ENCODE measurements at regions not wholly inside any gene's neighbourhood (a gene's known extent, or its start where the extent isn't known, plus 50 kb on each side); places are given as distances from the start of the nearest gene placed in this dataset.

DNA sequence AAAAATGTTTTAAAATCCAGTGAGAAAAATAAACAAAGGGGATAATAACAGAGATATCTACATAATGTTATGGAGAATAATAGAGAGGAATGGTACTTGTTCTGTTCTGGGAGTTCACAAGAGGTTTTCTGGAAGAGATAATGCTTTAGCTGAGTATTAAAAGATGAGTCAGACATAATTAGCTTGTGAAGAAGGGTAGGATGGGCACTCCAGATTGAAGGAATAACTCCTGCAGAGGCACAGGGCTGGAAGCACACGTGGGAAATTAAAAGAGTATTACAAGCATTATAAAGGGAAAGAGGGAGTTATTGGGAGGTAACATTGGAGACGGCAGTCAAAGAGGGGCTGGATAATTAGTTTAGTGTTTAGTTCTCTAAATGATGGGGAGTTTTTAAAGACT, 124.9 kb upstream of the BTG1 start:
- FAIRE-seq (no peak), DNase-seq (ENCODE audit: low read depth, low spot score) (no peak), ATAC-seq (no peak)
- no peaks in the 10 kb centered on the region for H3K79me2 ChIP-seq (ENCODE audit: control insufficient read depth, insufficient read depth, low read length)
- H3K27me3 ChIP-seq (replicated peaks in 1 of 2; ENCODE audit: control insufficient read depth in 2 of 2, insufficient read depth in 2 of 2, low read length in 1 of 2): no peaks in the 10 kb centered on the region
- H3K4me2 ChIP-seq (ENCODE audit: control insufficient read depth, insufficient read depth): no peak overlapping the region
- no peak overlapping the region for H2AFZ ChIP-seq (ENCODE audit: control insufficient read depth, low read depth, low read length)
- intact Hi-C loops (cut with micrococcal nuclease; ENCODE audit: unreplicated experiment): no loop called here
- no peak overlapping the region for H3K27ac ChIP-seq (ENCODE audit: control insufficient read depth, insufficient read depth)
- H3K9me3 ChIP-seq (replicated peaks; ENCODE audit: control insufficient read depth, insufficient read depth, low read length): no peaks in the 10 kb centered on the region
- WGBS (ENCODE audit: insufficient coverage, insufficient replicate concordance, low lambda C conversion rate, missing lambda C conversion rate): 95% methylated on average over 2 of the region's 2 CpGs
- no TSS peak for BruUV-seq (replicated peaks)
- ChIA-PET POLR2A (interaction anchor here (0.6 kb wide), 1 partner anchor 246 kb away, joined by 3 read pairs; no protein-coding TSS in a partner anchor), CTCF (interaction anchor here (0.7 to 1.1 kb wide), 3 partner anchors 9 to 29 kb away, joined by 3 to 4 read pairs (median 3); no protein-coding TSS in a partner anchor), SMC1A (ENCODE audit: uncharacterized antibody, unreplicated experiment) (interaction anchor here (0.7 to 2.0 kb wide), 5 partner anchors 9 to 163 kb away, joined by 3 to 6 read pairs (median 3); no protein-coding TSS in a partner anchor), RAD21 (ENCODE audit: unreplicated experiment) (interaction anchor here (1.0 kb wide), 1 partner anchor 125 kb away, joined by 3 read pairs; the partner anchor contains the start of gene BTG1)
- no peaks in the 10 kb centered on the region for H3K4me1 ChIP-seq (ENCODE audit: control insufficient read depth, insufficient read depth, low read length)
- no peak overlapping the region for H3K9ac ChIP-seq (ENCODE audit: control insufficient read depth, insufficient read depth, low read length)
- no peaks in the 10 kb centered on the region for H4K20me1 ChIP-seq (ENCODE audit: control insufficient read depth, insufficient read depth)
- H3K36me3 ChIP-seq (ENCODE audit: control insufficient read depth in 2 of 2, insufficient read depth in 2 of 2, low read length in 1 of 2): no peaks in the 10 kb centered on the region
- no peak overlapping the region for H3K4me3 ChIP-seq
- in situ Hi-C loops (cut with MboI): no loop called here
- TF ChIP-seq, protein P1, sequence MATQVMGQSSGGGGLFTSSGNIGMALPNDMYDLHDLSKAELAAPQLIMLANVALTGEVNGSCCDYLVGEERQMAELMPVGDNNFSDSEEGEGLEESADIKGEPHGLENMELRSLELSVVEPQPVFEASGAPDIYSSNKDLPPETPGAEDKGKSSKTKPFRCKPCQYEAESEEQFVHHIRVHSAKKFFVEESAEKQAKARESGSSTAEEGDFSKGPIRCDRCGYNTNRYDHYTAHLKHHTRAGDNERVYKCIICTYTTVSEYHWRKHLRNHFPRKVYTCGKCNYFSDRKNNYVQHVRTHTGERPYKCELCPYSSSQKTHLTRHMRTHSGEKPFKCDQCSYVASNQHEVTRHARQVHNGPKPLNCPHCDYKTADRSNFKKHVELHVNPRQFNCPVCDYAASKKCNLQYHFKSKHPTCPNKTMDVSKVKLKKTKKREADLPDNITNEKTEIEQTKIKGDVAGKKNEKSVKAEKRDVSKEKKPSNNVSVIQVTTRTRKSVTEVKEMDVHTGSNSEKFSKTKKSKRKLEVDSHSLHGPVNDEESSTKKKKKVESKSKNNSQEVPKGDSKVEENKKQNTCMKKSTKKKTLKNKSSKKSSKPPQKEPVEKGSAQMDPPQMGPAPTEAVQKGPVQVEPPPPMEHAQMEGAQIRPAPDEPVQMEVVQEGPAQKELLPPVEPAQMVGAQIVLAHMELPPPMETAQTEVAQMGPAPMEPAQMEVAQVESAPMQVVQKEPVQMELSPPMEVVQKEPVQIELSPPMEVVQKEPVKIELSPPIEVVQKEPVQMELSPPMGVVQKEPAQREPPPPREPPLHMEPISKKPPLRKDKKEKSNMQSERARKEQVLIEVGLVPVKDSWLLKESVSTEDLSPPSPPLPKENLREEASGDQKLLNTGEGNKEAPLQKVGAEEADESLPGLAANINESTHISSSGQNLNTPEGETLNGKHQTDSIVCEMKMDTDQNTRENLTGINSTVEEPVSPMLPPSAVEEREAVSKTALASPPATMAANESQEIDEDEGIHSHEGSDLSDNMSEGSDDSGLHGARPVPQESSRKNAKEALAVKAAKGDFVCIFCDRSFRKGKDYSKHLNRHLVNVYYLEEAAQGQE (IDR thresholded peaks at IDR 0.05; ENCODE audit: low read depth, low read length): no peak
- TF ChIP-seq KDM1A (IDR thresholded peaks at IDR 0.05; ENCODE audit: borderline replicate concordance) (no peak), SREBF2 (IDR thresholded peaks at IDR 0.05; ENCODE audit: low read length) (no peak), TBL1XR1 (IDR thresholded peaks at IDR 0.05; ENCODE audit: low read depth, low read length) (no peak), ZZZ3 (IDR thresholded peaks at IDR 0.05; ENCODE audit: control insufficient read depth, insufficient read length, low read depth) (no peak), RCOR1 (conservative IDR thresholded peaks at IDR 0.05; ENCODE audit: low read depth, low read length) (no peak)
- TF ChIP-seq, protein P2, sequence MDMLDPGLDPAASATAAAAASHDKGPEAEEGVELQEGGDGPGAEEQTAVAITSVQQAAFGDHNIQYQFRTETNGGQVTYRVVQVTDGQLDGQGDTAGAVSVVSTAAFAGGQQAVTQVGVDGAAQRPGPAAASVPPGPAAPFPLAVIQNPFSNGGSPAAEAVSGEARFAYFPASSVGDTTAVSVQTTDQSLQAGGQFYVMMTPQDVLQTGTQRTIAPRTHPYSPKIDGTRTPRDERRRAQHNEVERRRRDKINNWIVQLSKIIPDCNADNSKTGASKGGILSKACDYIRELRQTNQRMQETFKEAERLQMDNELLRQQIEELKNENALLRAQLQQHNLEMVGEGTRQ (IDR thresholded peaks at IDR 0.05; ENCODE audit: borderline replicate concordance, low read depth, low read length): no peak
- TF ChIP-seq, protein P3, sequence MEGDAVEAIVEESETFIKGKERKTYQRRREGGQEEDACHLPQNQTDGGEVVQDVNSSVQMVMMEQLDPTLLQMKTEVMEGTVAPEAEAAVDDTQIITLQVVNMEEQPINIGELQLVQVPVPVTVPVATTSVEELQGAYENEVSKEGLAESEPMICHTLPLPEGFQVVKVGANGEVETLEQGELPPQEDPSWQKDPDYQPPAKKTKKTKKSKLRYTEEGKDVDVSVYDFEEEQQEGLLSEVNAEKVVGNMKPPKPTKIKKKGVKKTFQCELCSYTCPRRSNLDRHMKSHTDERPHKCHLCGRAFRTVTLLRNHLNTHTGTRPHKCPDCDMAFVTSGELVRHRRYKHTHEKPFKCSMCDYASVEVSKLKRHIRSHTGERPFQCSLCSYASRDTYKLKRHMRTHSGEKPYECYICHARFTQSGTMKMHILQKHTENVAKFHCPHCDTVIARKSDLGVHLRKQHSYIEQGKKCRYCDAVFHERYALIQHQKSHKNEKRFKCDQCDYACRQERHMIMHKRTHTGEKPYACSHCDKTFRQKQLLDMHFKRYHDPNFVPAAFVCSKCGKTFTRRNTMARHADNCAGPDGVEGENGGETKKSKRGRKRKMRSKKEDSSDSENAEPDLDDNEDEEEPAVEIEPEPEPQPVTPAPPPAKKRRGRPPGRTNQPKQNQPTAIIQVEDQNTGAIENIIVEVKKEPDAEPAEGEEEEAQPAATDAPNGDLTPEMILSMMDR (IDR thresholded peaks at IDR 0.05 in 2 of 3, conservative IDR thresholded peaks at IDR 0.05 in 1 of 3; ENCODE audit: control insufficient read depth in 2 of 3, extremely low read depth in 1 of 3, insufficient read depth in 1 of 3, low read depth in 3 of 3, low read length in 3 of 3): no peak
- TF ChIP-seq, protein P4, sequence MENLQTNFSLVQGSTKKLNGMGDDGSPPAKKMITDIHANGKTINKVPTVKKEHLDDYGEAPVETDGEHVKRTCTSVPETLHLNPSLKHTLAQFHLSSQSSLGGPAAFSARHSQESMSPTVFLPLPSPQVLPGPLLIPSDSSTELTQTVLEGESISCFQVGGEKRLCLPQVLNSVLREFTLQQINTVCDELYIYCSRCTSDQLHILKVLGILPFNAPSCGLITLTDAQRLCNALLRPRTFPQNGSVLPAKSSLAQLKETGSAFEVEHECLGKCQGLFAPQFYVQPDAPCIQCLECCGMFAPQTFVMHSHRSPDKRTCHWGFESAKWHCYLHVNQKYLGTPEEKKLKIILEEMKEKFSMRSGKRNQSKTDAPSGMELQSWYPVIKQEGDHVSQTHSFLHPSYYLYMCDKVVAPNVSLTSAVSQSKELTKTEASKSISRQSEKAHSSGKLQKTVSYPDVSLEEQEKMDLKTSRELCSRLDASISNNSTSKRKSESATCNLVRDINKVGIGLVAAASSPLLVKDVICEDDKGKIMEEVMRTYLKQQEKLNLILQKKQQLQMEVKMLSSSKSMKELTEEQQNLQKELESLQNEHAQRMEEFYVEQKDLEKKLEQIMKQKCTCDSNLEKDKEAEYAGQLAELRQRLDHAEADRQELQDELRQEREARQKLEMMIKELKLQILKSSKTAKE (IDR thresholded peaks at IDR 0.05; ENCODE audit: low read depth, poor library complexity, severe bottlenecking): no peak
- TF ChIP-seq, protein P5, sequence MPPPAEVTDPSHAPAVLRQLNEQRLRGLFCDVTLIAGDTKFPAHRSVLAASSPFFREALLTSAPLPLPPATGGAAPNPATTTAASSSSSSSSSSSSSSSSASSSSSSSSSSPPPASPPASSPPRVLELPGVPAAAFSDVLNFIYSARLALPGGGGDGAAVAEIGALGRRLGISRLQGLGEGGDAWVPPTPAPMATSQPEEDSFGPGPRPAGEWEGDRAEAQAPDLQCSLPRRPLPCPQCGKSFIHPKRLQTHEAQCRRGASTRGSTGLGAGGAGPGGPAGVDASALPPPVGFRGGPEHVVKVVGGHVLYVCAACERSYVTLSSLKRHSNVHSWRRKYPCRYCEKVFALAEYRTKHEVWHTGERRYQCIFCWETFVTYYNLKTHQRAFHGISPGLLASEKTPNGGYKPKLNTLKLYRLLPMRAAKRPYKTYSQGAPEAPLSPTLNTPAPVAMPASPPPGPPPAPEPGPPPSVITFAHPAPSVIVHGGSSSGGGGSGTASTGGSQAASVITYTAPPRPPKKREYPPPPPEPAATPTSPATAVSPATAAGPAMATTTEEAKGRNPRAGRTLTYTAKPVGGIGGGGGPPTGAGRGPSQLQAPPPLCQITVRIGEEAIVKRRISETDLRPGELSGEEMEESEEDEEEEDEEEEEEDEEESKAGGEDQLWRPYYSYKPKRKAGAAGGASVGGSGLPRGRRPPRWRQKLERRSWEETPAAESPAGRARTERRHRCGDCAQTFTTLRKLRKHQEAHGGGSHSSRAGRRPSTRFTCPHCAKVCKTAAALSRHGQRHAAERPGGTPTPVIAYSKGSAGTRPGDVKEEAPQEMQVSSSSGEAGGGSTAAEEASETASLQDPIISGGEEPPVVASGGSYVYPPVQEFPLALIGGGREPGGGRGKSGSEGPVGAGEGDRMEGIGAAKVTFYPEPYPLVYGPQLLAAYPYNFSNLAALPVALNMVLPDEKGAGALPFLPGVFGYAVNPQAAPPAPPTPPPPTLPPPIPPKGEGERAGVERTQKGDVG (CRISPR knock-in tag; IDR thresholded peaks at IDR 0.05): no peak

All from GM12878 (cell line).